HG03571 (cell line): ENCODE measurements at regions not wholly inside any gene's neighbourhood (a gene's known extent, or its start where the extent isn't known, plus 50 kb on each side); places are given as distances from the start of the nearest gene placed in this dataset.
A peak's percentile ranks its signal among the peaks of the same experiment; 100 is the strongest.
"Not testable (repeated sequence)": the region's sequence is repeated elsewhere in the genome, so short reads cannot be mapped to it uniquely, and the experiment has no call there.

Source experiments
- ATAC-seq: cut with Tn5 transposase; IDR thresholded peaks from one replicate; pipeline ENCODE4 v1.9.1; 2021; ENCODE audit not compliant: unreplicated experiment

DNA sequence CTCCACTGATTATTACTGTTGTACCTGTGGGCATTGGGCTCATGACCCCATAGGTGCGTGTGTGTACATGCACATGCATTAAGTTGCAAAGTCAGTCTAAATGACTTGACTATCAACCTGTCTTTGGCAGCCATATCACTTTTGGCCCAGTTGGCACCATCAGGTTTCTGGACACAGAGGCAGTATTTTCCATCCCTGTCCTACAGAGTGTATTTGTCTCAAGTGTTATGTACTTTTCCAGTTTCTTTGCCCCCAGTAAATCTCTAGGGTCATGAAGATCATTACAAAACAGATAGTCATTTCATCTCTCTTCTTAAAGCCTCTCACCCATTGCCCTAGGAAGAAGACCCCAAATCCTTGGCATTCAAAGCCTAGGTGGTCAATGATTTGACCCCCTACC lies 121.4 kb downstream of the C9orf152 start:
- ATAC-seq: no peak

DNA sequence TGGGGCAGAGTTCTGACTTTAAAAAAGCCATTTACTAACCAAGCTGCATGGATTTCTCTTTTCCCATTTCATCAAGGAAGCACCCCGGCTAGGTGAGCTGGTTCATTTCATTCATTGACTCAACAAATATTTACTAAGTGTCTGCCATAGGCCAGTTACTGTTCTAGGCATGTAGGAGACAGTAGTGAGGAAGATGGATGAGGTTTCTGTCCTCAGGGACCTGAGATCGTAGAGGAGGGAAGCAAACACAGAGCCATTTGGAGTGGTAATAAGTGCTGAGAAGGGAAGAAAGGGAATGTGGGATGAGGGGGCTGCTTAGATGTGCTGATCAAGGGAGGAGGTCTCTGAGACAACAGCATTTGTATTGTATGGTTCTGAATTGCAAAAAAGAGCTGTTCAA lies 120.4 kb downstream of the C9orf152 start:
- ATAC-seq: no peak

DNA sequence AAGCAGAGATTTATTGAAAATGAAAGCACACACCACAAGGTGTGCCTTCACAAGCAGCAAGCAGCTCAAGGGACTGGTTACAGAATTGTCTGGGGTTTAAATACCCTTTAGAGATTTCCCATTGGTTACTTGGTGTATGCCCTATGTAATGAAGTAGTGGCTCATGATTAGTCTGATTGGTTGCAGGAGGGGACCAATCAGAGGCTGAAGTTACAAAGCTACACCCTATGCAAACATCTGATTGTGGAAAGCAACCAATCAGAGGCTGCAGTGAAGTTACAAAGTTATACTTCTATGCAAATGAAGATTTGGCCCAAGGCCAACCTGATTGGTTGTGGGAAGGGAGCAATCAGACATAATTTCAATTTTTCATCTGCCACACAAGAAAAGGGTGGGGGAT lies 119.9 kb downstream of the C9orf152 start:
- no peak for ATAC-seq

DNA sequence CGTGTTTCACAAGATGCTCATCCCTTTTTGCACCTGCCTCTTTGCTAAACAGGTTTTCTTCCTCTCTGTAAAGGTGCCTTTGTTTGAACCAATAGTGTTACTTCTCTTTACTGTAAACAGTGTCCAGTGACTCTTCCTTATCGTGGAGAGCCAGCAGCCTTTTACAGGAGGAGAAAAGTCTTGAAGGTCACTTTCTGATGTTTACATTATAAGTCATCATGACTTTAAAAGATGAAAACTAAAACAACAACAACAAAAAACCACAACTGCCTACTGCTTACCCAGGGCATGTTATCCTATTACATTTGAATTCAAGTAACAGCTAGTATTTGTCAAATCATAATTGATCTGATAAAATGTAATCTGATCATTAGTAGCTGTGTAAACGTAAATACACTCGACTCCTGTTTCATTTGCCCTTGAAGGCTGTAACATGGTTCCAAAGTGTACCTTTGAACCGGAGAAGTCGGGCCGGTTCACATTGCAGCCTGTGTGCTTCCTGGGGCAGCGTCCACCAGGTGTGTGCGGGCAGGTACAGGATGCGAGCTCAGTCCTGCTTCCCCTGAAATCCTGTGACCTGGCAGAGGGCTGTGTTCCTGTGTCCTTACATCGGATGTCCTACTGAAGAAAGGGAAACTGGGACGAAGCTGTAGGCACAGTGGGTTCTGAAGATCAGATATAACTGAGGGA lies 118.1 kb downstream of the C9orf152 start:
- ATAC-seq: no peak

DNA sequence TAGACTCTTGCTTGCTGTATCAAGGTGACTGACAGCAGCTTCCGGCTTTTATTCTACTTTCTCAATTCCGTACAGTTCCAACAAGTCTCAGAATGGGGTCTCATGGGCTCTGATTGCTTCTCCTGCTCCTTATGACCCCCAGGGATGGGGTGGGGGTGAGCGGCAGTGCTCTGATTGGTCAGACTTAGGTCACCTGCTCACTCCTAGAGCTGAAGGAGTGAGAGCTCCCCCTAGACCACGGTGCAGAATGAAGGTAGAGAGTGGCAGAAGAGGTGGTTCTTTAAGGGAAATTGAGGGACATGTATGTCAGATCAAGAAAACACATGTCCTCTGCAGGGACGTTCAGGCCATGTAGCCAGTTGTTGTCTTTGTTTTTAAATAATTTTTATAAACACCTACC lies 115.2 kb downstream of the C9orf152 start:
- ATAC-seq: no peak

DNA sequence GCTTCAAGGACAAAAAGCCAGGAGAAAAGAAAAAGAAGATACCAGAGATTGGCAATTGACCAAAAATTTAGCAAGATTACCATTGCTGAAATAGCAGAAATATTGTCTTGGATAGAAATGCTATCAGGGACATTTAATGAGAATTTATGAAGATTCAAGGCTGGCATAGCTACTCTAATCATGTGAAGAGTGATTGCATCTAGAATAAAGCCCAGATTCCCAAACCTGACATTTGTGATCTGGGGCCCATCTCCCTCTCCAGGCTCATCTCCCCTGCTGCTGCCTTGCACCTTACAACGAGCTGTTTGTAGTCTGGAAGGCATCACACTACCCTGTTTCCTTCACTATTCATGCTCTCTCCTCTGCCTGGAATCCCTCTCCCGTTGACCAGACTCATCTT lies 114.5 kb downstream of the C9orf152 start:
- no peak for ATAC-seq

DNA sequence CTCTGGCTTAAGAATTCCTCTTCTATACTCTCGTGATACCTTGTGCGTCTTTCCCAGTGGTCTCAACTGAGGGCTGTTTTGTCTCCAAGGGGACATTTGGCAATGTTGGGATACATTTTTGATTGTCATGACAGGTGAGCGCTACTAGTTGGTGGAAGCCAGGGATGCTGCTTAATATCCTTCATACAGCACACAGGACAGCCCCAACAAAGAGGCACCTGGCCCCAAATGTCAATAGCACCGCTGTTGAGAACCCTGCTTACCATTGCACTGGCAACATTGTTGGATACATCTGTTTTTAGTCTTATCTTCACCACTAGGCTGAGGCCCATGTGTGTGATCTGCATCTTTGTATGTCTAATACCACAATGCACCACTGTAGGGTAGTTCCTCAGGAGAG lies 114.1 kb downstream of the C9orf152 start:
- no peak for ATAC-seq

DNA sequence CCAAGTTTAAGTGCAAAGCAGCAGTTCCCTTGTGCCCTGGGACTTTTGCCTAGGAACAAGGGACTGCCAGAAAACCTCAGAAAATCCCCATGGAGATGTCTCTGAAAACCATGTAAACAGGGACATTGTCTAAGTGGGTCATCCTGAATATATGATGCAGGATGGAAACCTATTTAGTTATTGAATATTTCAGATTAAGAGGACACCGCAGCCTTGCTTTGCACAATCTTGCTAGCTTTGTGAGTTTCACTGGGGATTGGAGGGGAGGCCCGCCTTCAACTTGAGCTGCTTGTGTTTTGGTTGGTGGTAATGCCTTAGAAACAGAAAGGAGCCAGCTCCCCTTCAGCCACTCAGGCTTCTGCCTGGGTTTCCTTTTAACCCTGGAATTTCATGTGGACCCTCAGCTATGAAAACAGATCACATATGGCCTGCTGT lies 112.8 kb downstream of the C9orf152 start:
- no peak for ATAC-seq

DNA sequence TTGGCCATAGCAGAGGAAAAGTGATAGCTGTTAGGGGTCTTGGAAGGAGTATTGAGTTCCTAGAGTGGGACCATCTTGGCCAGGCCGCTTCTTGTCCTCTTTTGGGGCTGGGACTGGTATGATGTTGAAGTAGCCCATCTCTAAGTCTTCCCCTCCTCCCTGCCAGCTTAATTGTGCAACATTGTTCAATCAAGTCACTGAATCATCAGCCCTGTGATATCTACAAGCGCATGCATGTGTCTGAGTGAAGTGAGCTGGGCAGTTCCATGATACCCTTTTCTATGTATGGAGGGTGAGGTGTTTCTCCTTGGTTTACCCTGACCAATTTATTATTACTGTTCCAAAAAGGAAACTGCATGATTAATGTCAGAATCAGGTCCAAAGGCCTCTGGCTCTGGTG lies 112.2 kb downstream of the C9orf152 start:
- ATAC-seq: no peak

DNA sequence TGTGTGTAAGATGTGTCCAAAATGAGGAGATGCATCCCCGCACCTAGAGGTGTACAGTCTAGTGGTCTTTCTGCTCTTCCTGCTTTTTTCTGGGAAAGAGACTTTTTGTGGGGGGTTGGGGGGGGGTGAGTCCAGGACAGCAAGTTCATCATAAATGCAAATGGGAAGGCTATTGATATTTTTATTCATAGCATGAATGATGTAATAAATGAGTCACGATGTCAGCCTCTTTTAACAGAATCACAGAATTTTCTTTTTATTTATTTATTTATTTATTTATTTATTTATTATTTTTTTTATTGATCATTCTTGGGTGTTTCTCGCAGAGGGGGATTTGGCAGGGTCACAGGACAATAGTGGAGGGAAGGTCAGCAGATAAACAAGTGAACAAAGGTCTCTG lies 111.3 kb downstream of the C9orf152 start:
- ATAC-seq: not testable (repeated sequence)

DNA sequence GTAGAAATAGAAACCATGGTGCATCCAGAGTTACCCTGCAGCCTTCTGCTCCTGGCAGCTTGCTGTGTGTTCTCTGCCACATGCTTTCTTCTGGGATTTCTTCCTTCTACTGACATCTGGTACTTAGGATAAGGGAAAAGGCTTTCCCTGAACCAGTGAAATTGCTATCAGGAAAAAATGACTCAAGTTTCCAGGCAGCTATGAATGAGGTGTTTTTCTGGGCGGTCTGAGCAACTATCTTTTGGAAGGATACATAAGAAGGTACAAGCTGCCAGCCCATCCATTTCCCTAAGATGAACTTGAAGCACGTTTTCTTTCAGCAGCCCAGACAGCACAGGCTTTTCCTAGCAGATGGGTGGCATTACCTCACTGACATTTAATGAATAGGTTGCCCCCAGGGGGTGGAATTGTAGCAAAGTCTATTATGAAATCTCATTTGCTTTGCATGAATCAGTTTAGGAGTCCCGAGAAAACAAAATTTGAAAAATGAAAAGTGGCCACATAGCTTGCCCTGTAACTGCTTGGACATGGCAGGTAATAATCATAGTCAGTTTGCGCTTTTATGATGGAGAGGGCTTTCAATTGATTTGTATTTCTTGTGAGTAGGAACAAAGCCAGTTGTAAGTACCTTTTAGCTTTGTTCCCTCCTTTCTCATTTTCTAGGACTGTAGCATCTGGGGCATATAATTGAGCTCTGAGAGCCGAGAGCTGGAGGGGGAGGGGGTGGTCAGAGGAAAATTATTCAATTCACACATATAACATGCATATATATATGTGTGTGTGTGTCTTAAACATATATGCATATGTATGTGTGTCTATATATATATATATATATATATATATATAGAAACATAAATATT lies 108.5 kb downstream of the C9orf152 start:
- ATAC-seq: no peak

DNA sequence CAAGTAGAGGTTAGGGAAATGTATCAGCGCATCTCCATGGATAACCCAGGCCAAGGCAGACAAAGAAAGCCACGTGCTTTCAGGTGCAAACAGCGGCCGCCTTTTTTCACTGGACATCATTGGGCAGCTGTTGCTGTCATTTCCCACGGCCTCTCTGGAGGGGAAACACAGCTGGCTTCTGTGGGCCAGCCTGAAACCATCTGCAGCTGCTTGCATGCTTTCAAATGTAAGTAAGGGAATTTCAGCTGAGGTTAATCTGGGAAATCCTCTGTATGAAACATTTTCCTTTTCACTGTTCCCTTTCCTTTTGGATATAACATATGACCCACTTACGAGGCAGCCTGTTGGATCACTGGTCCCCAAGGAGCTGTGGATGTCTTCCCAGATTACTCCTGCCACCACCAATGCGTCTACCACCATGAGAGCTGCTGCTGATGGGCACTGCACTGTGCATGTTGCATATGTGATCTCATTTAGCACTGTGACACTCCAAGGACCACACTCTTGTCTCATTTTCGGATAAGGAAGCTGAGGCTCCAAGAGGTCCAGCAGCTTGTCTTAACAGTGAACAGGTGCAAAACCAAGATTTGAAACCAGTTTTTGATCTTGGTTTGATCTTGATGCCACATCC lies 106.3 kb downstream of the C9orf152 start:
- peak; percentile 80 for ATAC-seq

DNA sequence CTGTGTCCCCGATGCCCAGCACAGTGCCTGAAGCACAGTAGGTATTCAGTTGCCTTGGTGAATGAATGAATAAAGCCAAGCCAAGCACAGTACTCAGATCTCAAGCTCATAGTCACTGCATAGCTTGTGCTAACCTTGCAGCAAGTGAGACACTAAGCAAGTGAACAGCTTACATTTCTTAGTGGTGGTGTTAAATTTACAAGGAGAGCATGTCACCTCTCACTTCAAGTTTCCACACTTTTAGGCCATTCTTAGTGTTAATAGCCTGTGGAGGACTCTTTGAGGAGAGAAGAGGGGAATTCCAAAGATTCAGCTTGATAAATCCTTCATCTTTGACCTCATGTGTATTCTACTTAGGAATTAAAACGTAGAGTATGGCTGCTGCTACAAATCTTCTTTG lies 104.7 kb downstream of the C9orf152 start:
- ATAC-seq: no peak

DNA sequence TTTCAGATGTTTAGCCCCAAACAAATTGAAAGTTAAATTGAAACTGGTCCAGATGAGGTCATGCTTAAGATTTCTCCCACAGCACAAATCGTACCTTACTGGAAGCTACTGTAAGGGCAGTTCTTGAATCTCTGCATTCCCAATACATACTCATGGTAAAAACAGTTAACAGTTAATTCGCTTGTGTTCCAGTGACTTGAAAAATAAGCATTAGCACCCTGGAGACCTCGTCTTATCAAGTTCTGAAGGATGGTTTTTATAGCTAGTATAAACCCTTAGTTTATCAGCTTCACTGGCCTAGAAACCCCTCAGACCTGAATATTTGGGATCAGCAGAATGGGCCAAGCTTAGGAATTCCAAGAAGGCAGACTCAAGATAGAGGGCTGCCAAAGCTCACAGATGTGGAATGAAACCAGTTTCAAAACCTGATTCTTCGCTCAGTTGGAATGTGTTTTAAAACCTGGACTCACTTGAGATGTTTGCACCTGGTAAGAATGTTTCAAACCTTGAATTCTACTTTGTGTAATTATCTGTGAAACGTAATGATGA lies 103.6 kb downstream of the C9orf152 start:
- no peak for ATAC-seq

DNA sequence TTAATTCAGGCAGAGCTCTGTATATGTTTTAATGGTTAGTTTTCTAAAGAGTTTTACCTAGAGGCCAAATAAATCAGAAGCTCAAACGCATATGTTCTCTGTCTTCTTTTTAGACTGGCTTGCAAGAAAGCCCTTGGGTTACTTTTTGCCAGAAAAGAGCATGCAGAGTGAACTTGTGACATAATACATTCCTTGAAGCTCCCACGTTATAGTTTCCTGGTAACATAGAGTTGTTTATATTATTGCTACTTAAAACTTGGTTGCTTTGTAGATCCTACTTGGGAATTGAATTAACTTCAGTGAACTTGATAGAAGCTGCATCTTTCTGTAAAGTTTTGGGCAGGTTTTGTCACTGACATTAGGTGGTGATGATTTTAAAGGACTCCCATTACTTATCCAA lies 102.9 kb downstream of the C9orf152 start:
- ATAC-seq: no peak

DNA sequence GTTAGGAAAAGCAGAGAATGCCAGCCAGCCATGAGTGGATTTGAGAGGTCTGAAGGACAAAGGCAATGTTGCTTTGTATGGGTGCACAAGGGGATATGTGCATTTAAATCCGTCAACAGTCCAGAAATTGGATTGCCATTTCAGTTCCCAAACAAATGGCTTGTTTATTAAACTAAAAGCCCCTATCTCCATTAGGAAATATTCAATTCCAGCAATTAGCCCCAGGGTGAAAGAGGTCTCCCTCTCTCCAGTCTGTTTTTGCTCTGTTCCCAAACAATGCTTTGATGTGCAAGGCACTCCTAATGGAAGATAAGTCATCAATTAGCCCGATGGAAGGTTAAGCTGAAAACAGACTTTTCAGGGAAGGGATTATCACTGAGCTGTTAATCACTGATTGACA lies 101.3 kb downstream of the C9orf152 start:
- ATAC-seq: no peak

DNA sequence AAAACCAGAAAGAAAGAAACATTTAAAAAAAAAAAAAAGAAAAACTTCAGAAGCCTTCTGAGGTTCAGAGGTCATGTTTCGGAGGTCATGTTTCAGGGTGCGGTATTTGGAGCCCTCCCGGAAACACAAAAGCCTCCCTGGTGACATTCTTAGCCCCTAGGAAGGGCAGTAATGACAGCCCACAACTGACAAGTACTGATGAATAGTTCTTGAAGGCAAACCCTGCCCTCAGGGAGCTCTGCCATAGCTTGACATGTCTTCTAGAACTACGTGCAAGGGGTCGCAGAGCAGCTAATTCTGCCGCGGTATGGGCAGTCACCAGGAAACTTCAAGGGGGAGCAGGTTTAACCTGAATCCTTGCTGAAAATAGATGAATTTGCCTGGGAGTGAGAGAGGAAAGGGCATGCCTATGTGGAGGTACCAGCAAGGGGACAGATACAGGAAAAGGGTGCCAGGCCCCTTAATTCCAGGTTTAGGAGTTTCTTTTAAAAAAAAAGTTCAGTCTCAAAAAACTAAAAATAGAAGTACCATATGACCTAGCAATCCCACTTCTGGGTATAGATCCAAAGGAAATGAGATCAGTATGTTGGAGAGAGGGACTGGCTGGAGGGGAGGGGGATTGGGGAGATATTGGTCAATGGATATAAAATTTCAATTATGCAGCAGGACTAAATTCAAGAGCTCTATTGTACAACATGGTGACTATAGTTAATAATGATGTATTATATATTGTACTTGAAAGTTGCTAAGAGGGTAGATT lies 98.4 kb downstream of the C9orf152 start:
- ATAC-seq: no peak

DNA sequence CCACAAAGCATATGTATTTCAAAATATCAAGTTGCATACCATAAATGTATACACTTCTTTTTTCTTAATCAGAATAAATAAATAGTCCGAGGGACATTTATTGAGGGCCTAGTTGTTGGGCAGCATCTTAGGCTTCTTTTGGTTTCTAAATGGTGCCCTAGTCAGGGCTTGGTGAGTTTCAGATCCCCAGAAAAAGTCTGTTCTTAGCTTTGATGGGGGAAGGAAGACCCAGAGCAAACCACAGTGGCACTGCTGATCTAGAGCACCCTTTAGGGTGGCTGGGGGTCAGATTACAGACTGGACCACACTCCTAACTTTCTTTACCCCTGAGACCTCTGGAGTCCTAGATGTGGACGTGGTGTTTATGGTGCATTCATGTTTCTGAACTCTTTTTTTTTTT lies 97.8 kb downstream of the C9orf152 start:
- peak; percentile 76 for ATAC-seq

DNA sequence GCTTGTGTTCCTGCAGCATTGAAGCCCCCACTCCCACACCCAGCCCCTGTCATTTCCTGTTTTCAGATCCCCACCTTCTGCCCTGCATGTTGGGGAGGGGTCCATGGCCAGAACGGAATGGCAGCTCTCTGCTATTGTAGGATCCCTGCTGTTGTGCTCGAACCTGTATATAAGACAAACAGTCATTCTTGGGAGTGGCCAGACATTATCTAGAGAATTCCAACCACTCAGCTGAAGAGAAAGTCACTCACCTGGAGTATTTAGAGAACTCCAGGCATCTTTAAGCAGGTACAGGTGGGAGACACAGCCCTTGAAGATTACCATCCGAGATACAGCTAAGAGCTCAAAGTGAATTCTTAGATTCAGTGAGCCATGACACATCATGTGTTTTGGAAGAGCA lies 96.1 kb downstream of the C9orf152 start:
- ATAC-seq: no peak

DNA sequence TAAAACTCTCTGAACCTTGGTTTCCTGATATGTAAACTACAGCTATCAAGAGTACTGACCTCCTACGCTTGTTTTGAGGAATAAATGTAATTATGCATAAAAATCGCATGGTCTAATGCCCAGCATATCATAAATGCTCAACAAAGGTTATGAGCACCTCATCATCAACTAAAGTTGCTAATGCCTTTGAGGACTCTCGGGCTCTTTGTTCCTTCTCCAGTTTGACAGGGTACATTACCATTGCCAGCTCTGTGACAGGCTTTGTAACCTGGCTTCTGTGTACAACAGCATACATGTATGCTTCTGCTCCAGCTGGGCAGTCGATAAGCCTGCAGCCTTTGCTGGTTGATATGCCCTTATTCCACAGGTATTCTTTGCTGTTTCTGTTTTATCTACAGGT lies 95.2 kb downstream of the C9orf152 start:
- no peak for ATAC-seq
